NCI-H526 (cell line): ENCODE measurements at regions not wholly inside any gene's neighbourhood (a gene's known extent, or its start where the extent isn't known, plus 50 kb on each side); places are given as distances from the start of the nearest gene placed in this dataset.

Source experiments
- DNase-seq, 2 experiments: peaks; one replicate each; lab custom pipeline; 2025; lab: John Stamatoyannopoulos, UW

GRCh38 chr1:170313306-170313705 is 167.5 kb downstream of the NTMT2 start:
- DNase-seq, result no peak

DNA sequence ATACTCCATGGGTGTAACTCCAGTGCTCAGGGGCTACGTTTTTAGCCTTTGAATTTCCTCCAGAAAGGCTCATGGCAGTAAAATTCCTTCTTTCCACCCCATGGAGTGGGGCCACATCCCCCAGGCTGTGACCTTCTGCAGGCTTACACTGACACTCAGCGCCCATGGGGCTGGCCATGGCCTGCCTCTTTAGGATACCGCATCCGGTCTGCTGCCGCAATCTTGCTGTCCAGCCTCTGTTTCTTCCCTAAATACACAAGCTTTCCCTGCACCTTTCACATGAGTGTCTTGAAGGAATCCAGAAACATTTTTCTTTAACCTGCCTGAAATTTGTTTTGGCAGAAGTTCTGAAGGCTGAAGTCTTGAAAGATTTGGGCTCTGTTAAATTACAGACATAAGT is 170.5 kb downstream of the NTMT2 start:
- no peak for DNase-seq

- no peak for DNase-seq
These were observed 172.4 kb downstream of the NTMT2 start for GRCh38 chr1:170318141-170318540.

DNA sequence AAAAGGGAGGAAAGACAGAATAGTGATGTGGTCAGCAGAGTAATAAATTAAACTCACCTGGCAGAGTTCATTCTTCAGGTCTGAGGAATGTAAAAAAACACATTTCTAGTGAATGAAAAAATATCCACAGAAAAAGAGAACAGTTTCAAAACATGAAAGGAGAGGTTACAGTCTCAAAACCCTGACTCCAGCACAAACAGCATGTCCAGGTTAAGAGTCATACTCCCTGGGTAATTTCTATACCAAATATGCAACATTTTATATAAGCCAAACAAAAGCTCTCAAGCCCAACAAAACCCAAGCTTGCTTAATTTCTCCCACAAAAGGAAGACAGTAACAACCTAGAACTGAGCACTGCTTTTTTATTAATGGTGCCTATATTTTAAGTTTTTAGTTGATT is 173.0 kb downstream of the NTMT2 start:
- DNase-seq, result no peak

- no peak for DNase-seq
These were observed 175.4 kb downstream of the NTMT2 start for GRCh38 chr1:170321113-170321512.

- no peak for DNase-seq
These were observed 180.4 kb downstream of the NTMT2 start for GRCh38 chr1:170326186-170326585.

DNA sequence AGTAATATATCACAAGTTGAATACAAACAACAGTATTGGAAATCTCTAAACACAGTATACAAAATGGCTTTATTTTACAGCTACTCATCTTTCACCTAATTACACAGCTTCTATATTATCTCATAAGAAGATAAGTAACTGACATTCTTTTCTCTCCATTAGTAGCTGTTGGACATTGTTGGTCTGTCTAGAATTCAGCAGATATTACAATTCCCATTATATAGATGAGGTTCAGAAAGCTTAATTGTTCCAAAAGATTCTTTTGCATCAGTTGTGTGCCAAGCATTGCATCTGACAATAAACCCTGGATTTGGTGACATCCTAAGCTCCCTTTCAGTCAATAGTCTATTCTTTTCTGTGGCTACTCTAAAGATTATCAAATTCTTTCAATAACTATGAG is 187.0 kb downstream of the NTMT2 start:
- DNase-seq, result no peak

- no peak for DNase-seq
These were observed 191.7 kb downstream of the NTMT2 start for GRCh38 chr1:170337413-170337994.

- DNase-seq, result no peak
These were observed 192.4 kb upstream of the GORAB start for GRCh38 chr1:170339534-170339933.

DNA sequence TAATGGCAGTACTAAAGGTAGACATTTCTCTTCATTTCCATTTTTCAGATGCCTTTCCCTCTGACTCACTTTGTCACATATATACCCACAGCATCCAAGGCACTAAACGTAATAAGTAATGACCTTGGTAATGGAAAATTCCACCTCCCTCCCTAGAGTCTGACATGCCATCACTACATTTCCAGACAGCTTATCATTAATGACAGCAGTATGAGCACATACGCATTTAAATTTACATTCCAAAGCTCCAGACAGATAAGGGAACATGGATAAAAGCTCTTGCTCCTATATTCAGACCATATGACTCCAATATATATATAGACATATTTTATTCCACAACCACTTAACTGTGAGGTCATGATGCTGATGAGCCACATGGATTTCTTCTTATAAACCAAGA is 191.7 kb upstream of the GORAB start:
- no peak for DNase-seq

- no peak for DNase-seq
These were observed 180.5 kb upstream of the GORAB start for GRCh38 chr1:170351366-170351946.

DNA sequence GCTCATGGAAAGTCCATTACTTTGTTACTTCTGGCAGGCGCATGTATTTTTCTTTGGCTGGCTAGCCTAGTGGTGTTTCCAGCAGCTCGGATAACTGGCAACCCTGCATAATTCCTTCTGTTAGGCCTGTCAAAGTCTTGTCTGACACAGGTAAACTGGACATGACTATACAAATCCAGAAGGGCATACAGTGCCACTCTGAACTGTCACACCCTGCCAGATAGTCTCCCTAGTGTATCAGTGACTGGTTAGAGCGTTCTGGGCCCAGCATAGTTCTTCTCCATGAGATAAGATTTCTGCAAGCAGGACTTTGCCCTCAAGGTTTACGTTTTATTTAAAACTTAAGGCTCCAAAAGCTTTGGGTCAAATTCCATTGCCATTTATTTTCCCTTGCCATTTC is 177.7 kb upstream of the GORAB start:
- no peak for DNase-seq

DNA sequence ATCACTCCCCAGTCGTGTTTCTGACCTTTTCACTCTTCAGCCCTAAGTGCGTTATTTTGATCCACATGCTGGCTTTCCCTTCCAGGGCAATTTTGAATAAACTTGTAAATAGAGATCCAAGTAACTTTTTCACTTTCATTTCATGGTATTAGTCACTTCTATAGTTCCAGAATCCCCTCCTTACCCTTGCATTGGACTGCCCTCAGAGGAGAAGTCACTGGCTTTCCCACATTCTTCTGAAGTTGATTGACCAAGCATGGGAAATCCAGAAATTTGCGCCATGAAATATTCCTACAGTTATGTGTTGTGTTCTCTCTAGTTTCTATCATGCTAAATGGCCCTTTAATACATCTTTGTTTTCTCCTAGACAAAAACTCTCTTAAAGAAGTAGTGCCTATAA is 177.3 kb upstream of the GORAB start:
- no peak for DNase-seq

GRCh38 chr1:170355267-170355801 is 176.6 kb upstream of the GORAB start:
- DNase-seq, result no peak

GRCh38 chr1:170356585-170356984 is 175.4 kb upstream of the GORAB start:
- no peak for DNase-seq

- DNase-seq, result no peak
These were observed 174.2 kb upstream of the GORAB start for GRCh38 chr1:170357750-170358149.

GRCh38 chr1:170360601-170361000 is 171.4 kb upstream of the GORAB start:
- DNase-seq, result no peak

DNA sequence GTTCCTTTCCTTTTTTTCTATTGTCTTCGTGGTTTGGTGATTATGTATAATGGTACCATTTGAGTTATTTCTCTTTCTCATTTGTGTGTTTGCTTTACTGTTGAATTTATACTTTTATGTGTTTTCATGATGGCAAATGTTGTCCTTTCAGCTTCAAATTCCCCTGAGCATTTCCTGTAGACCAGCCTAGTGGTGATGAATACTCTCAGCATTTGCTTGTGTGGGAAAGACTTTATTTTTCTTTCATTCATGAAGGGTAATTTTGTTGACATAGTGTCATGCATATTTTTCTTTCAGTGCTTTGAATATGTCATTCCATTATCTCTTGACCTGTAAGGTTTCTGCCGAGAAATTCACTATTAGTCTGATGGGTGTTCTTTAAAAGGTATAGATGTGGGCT is 166.6 kb upstream of the GORAB start:
- DNase-seq, result no peak

- DNase-seq, result no peak
These were observed 165.0 kb upstream of the GORAB start for GRCh38 chr1:170366980-170367379.

DNA sequence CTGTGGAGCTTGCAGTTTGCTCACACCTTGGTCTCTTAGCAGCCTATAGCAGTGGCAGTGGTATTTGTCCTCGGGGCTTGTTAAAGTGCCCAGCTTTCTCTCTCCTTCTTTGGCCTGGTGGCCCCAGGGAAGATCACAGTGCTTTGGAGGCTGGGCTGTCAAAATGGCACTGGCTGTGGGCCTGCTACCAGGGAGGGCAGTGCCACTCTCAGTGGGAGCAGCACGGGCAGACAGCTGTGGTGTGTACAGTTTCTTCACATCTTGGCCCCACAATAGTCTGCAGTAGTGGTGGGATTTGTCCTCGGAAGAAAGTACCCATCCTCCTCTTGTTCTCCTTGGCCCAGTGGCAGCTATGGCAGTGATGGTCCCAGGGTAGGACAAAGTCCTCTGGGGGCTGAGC is 164.4 kb upstream of the GORAB start:
- no peak for DNase-seq

- no peak for DNase-seq
These were observed 163.0 kb upstream of the GORAB start for GRCh38 chr1:170369000-170369399.

DNA sequence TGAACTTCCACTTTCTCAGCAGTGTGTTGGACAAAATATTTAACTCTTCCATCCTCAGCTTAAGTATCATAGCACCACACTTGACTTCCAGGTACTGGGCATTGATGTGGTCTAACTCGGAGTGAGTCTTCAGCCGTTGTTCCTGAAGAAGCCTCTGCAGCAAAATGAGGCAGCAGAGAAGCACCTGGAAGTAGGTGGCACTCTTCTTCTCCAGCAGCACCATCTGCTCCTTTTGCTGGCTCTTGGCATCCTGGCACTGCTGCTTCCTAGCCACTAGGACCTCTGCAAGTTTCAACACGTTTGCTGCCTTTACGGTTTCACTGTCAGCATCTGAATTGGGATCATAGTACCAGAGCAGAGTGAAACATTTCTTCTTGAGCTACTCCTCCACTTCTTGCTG is 162.5 kb upstream of the GORAB start:
- DNase-seq, result no peak

DNA sequence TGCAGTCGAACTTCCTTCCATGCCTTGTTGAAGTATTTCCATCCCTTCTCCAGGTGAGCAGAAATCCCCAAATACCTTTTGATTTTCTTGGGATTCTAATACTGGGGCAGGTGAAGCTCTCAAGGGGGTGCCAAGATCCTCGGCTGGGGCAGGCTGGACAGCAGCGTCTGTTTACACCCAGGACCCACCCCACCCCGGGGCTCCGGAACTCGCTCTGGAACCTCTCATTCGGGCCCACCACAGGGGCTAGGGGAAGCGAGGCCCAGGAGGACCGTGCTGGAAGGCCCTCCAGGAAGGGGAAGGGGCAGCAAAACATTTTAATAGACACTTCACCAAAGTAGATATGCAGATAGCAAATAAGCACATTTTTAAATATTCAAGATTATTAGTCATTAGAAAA is 161.9 kb upstream of the GORAB start:
- no peak for DNase-seq

GRCh38 chr1:170375082-170375723 is 156.8 kb upstream of the GORAB start:
- no peak for DNase-seq
